ENCODE measurements at regions not wholly inside any gene's neighbourhood (a gene's known extent, or its start where the extent isn't known, plus 50 kb on each side); places are given as distances from the start of the nearest gene placed in this dataset.

- DNase-seq, result no peak
Measured at GRCh38 chr2:120441744-120442471, 96.0 kb downstream of the INHBB start.

GRCh38 chr2:120442541-120442922 lies 96.6 kb downstream of the INHBB start:
- no peak for DNase-seq

- DNase-seq, result peak; percentile 2
Measured at GRCh38 chr2:120442923-120443571, 97.1 kb downstream of the INHBB start.

GRCh38 chr2:120443946-120444345 lies 98.0 kb downstream of the INHBB start:
- DNase-seq, result no peak

GRCh38 chr2:120444691-120445240 lies 98.8 kb downstream of the INHBB start:
- DNase-seq, result no peak

- DNase-seq, result no peak
Measured at GRCh38 chr2:120445449-120446143, 99.7 kb downstream of the INHBB start.

- DNase-seq, result no peak
Measured at GRCh38 chr2:120446236-120447126, 100.5 kb downstream of the INHBB start.

GRCh38 chr2:120447127-120447785 lies 101.3 kb downstream of the INHBB start:
- DNase-seq, result no peak

- DNase-seq, result no peak
Measured at GRCh38 chr2:120448436-120448835, 102.5 kb downstream of the INHBB start.

GRCh38 chr2:120448961-120449810 lies 103.2 kb downstream of the INHBB start:
- DNase-seq, result no peak

GRCh38 chr2:120450196-120450820 lies 104.4 kb downstream of the INHBB start:
- no peak for DNase-seq

- no peak for DNase-seq
Measured at GRCh38 chr2:120451334-120451733, 105.4 kb downstream of the INHBB start.

- no peak for DNase-seq
Measured at GRCh38 chr2:120452131-120452530, 106.2 kb downstream of the INHBB start.

- no peak for DNase-seq
Measured at GRCh38 chr2:120452945-120453634, 107.2 kb downstream of the INHBB start.

GRCh38 chr2:120453635-120453998 lies 107.7 kb downstream of the INHBB start:
- DNase-seq, result no peak

- no peak for DNase-seq
Measured at GRCh38 chr2:120454654-120455385, 108.9 kb downstream of the INHBB start.

- DNase-seq, result no peak
Measured at GRCh38 chr2:120455390-120455789, 109.5 kb downstream of the INHBB start.

- DNase-seq, result no peak
Measured at GRCh38 chr2:120456867-120457266, 110.9 kb downstream of the INHBB start.

- DNase-seq, result no peak
Measured at GRCh38 chr2:120460511-120460910, 114.6 kb downstream of the INHBB start.
